Stimulated activated CD8-positive, alpha-beta memory T cell treated with anti-CD3 and anti-CD28 coated beads, Interleukin-12 subunit alpha, Interleukin-12 subunit beta, amount 100 ng/mL, for 24 hours (primary cell): ENCODE measurements at regions not wholly inside any gene's neighbourhood (a gene's known extent, or its start where the extent isn't known, plus 50 kb on each side); places are given as distances from the start of the nearest gene placed in this dataset.

Source experiments
- DNase-seq: peaks from one replicate; pipeline ENCODE4 v3.0.0-alpha.2; 2020; ENCODE audit errors: extremely low read depth

- DNase-seq: peak; percentile 33
Measured at GRCh38 chr2:128473175-128474035, 154.7 kb upstream of the HS6ST1 start.

GRCh38 chr2:128474036-128474955 is 155.6 kb upstream of the HS6ST1 start:
- no peak for DNase-seq

GRCh38 chr2:128474962-128475361 is 156.3 kb upstream of the HS6ST1 start:
- no peak for DNase-seq

GRCh38 chr2:128475427-128476211 is 157.0 kb upstream of the HS6ST1 start:
- no peak for DNase-seq

- no peak for DNase-seq
Measured at GRCh38 chr2:128477026-128477820, 158.6 kb upstream of the HS6ST1 start.

- DNase-seq: no peak
Measured at GRCh38 chr2:128477891-128478290, 159.2 kb upstream of the HS6ST1 start.

GRCh38 chr2:128485761-128486639 is 167.3 kb upstream of the HS6ST1 start:
- DNase-seq: no peak

GRCh38 chr2:128486640-128487375 is 168.1 kb upstream of the HS6ST1 start:
- DNase-seq: no peak

GRCh38 chr2:128487650-128488387 is 169.2 kb upstream of the HS6ST1 start:
- DNase-seq: no peak

- no peak for DNase-seq
Measured at GRCh38 chr2:128488434-128488833, 169.8 kb upstream of the HS6ST1 start.

- DNase-seq: no peak
Measured at GRCh38 chr2:128489526-128490273, 171.0 kb upstream of the HS6ST1 start.

GRCh38 chr2:128490321-128490720 is 171.7 kb upstream of the HS6ST1 start:
- DNase-seq: no peak

GRCh38 chr2:128490881-128491691 is 172.4 kb upstream of the HS6ST1 start:
- no peak for DNase-seq

GRCh38 chr2:128491692-128492244 is 173.1 kb upstream of the HS6ST1 start:
- no peak for DNase-seq

- DNase-seq: no peak
Measured at GRCh38 chr2:128492966-128493811, 174.5 kb upstream of the HS6ST1 start.

GRCh38 chr2:128493880-128494279 is 175.2 kb upstream of the HS6ST1 start:
- DNase-seq: no peak
